ENCODE measurements at regions not wholly inside any gene's neighbourhood (a gene's known extent, or its start where the extent isn't known, plus 50 kb on each side); places are given as distances from the start of the nearest gene placed in this dataset.
A peak's percentile ranks its signal among the peaks of the same experiment; 100 is the strongest.

GRCh38 chr3:124395162-124395561 lies 335.1 kb upstream of the UMPS start:
- H3K4me3 ChIP-seq (ENCODE audit: low read length), result no peak overlapping the region
- TF ChIP-seq, protein P1, sequence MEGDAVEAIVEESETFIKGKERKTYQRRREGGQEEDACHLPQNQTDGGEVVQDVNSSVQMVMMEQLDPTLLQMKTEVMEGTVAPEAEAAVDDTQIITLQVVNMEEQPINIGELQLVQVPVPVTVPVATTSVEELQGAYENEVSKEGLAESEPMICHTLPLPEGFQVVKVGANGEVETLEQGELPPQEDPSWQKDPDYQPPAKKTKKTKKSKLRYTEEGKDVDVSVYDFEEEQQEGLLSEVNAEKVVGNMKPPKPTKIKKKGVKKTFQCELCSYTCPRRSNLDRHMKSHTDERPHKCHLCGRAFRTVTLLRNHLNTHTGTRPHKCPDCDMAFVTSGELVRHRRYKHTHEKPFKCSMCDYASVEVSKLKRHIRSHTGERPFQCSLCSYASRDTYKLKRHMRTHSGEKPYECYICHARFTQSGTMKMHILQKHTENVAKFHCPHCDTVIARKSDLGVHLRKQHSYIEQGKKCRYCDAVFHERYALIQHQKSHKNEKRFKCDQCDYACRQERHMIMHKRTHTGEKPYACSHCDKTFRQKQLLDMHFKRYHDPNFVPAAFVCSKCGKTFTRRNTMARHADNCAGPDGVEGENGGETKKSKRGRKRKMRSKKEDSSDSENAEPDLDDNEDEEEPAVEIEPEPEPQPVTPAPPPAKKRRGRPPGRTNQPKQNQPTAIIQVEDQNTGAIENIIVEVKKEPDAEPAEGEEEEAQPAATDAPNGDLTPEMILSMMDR (conservative IDR thresholded peaks at IDR 0.05; ENCODE audit: low read length), result no peak

GRCh38 chr3:124395584-124396338 lies 334.5 kb upstream of the UMPS start:
- TF ChIP-seq, protein P1 (conservative IDR thresholded peaks at IDR 0.05; ENCODE audit: low read length), result no peak
- DNase-seq (ENCODE audit: low read depth), result no peak
- H3K4me3 ChIP-seq (ENCODE audit: low read length), result no peak overlapping the region

More at GRCh38 chr3:124395162-124395561, 335.1 kb upstream of the UMPS start:
- no peak for DNase-seq (ENCODE audit: low read depth)

DNA sequence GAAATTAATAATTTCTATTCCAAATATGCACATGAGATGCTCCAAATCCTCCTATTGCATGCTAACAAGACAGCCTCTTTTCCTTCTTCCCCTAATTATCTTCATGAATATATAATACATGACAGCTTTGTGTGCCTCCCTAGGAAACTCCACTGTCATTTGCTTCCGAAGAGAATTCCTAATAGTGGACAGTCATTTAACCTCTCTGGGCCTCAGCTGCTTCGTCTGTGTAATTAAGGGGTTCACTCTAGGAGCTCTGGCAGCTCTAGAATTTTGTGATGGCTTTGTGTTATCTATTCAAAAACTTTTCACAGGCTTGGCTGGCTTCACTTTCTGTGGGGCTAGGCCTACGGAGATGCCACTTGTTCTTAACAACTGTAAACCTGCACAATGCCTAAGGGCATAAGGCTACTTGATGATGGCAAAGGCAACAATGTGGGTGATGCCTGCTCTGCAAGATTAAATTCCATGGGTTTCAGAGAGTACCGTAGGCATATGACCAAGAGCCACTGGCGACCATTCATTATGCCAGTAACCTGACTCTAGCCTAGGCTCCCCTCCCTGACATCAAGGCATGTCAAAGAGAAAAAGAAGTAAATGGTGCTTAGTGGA lies 333.8 kb upstream of the UMPS start:
- no peak overlapping the region for H3K4me3 ChIP-seq (ENCODE audit: low read length)
- TF ChIP-seq, protein P1 (conservative IDR thresholded peaks at IDR 0.05; ENCODE audit: low read length), result no peak
- DNase-seq (ENCODE audit: low read depth), result no peak

- DNase-seq (ENCODE audit: low read depth), result no peak
- no peak overlapping the region for H3K4me3 ChIP-seq (ENCODE audit: low read length)
- TF ChIP-seq, protein P1 (conservative IDR thresholded peaks at IDR 0.05; ENCODE audit: low read length), result no peak
Observed at GRCh38 chr3:124397088-124397487, 333.2 kb upstream of the UMPS start.

DNA sequence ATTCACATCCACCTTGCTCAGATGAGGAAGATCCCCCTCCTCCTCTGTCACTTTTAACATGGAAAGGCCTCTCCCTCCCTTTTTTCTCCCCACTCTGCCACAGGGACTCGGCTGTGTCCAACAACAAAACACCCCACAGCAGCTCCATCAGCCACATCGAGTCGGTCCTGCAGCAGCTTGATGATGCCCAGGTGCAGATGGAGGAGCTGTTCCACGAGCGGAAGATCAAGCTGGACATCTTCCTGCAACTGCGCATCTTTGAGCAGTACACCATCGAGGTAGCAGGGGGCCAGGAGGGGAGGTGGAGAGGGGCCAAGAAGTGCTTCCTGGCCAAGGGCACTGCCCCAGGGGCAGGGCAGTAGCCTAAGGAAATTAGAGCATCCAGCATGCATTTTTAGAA lies 331.7 kb upstream of the UMPS start:
- TF ChIP-seq, protein P1 (conservative IDR thresholded peaks at IDR 0.05; ENCODE audit: low read length), result no peak
- DNase-seq (ENCODE audit: low read depth), result no peak
- no peak overlapping the region for H3K4me3 ChIP-seq (ENCODE audit: low read length)

- TF ChIP-seq, protein P1 (conservative IDR thresholded peaks at IDR 0.05; ENCODE audit: low read length), result no peak
- peak; percentile 38 for DNase-seq (ENCODE audit: low read depth)
- H3K4me3 ChIP-seq (ENCODE audit: low read length), result no peak overlapping the region
Observed at GRCh38 chr3:124401843-124402242, 328.4 kb upstream of the UMPS start.

DNA sequence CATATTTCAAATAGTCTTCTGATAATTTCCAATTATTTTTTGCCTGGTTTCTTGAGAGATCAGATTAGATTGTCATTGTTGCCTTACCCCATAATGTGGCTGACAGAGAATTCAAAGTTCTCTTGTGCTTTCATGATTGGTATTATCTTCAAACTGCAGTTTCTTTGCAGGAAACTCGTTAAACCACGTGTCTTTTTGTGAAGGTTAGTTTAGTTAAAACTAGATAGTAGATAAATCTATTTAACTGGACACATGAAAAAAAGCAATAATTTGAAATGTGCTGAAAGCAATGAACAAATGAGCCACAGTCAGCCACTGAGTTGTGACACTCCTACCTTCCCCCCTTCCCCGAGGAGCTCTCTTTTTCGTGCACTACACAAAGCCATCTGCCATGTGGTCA lies 327.5 kb upstream of the UMPS start:
- TF ChIP-seq, protein P1 (conservative IDR thresholded peaks at IDR 0.05; ENCODE audit: low read length), result no peak
- no peak for DNase-seq (ENCODE audit: low read depth)
- H3K4me3 ChIP-seq (ENCODE audit: low read length), result no peak overlapping the region
